Aorta (tissue), 5 donors: ENCODE measurements at regions not wholly inside any gene's neighbourhood (a gene's known extent, or its start where the extent isn't known, plus 50 kb on each side); places are given as distances from the start of the nearest gene placed in this dataset.

Source experiments
- ATAC-seq: fragments of 200-7000 bp; cut with Tn5 transposase; one replicate; pipeline ENCODE4 v1.9.1; 2022; ENCODE audit warnings: moderate library complexity; ENCODE audit not compliant: low FRiP score
- DNase-seq, 2 donors: peaks; one replicate each; pipeline ENCODE4 v3.0.0-alpha.2; 2020
- H3K27ac ChIP-seq, 2 donors: one replicate each; pipeline ENCODE4 v1.5.1; 2013; ENCODE audit warnings: low read length in 2 of 2, mild to moderate bottlenecking in 2 of 2, moderate library complexity in 2 of 2, control low read depth in 1 of 2, inconsistent platforms in 1 of 2, low read depth in 1 of 2
- H3K27me3 ChIP-seq, 2 donors: one replicate each; pipeline ENCODE4 v1.6.1; 2013; ENCODE audit warnings: control low read depth in 1 of 2, low read length in 1 of 2, mild to moderate bottlenecking in 1 of 2, moderate library complexity in 1 of 2; ENCODE audit not compliant: insufficient read depth in 2 of 2, control insufficient read depth in 1 of 2
- H3K36me3 ChIP-seq, 2 donors: one replicate each; pipeline ENCODE4 v1.6.1; 2013; ENCODE audit warnings: control low read depth in 1 of 2, low read length in 1 of 2, mild to moderate bottlenecking in 1 of 2; ENCODE audit not compliant: insufficient read depth in 2 of 2, control insufficient read depth in 1 of 2
- H3K4me1 ChIP-seq, 2 donors: one replicate each; pipeline ENCODE4 v1.6.1; 2013; ENCODE audit warnings: low read length in 2 of 2, control low read depth in 1 of 2, mild to moderate bottlenecking in 1 of 2, moderate library complexity in 1 of 2; ENCODE audit not compliant: insufficient read depth in 2 of 2, control insufficient read depth in 1 of 2
- H3K4me3 ChIP-seq, 2 donors: one replicate each; pipeline ENCODE4 v1.5.1; 2013; ENCODE audit warnings: low read length in 2 of 2, control low read depth in 1 of 2, mild to moderate bottlenecking in 1 of 2
- H3K9me3 ChIP-seq: one replicate; pipeline ENCODE4 v1.6.1; 2013; ENCODE audit warnings: mild to moderate bottlenecking, low read length; ENCODE audit not compliant: control insufficient read depth
- WGBS, 2 donors: extraction: QIAGEN DNeasy Blood & Tissue Kit; methylation state at CpG; one replicate each; pipeline ENCODE4 v1.1.7; 2013; 5-methylcytosine and 5-hydroxymethylcytosine counted together
- intact Hi-C, 2 donors: fragments of 100-400 bp; cut with DNase I; formaldehyde crosslinking; loops; one replicate each; pipeline versions ENCODE4 v1.14.2 to v1.15.0; 2022
- donor health status: healthy with polysubstance abuse.
- donor health status: Bipolar disorder and iron deficiency.
- donor health status: DM: no; HTN: no; CAD: no.
- donor health status: DM: no; HTN: no; CAD: no.
- donor health status: DM: yes; HTN: yes; CAD: no.

DNA sequence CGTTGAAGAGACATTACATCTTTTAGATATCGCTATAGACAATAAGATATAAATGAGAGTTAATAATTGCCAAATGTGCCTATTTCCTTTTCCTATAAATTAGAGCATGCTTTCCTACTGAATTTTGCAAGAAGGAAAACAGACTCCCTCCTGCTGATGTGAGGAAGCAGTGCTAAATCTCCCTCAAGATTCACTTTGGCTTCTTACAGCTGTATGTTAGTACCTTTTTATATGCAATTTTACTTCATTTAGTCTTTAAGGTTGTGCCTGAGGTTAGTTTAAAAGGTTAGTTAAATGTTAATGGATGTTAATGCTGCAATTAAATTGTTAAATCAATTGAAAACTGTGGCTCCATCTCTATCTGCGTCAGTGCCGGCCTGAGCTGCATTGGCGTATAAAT, 728.8 kb downstream of the NR2F2 start:
- Histone ChIP-seq H3K4me1 (no peaks in the 10 kb centered on the region), H3K27ac (no peak overlapping the region), H3K36me3 (no peaks in the 10 kb centered on the region), H3K27me3 (no peaks in the 10 kb centered on the region), H3K9me3 (no peaks in the 10 kb centered on the region), H3K4me3 (no peak overlapping the region)
- 67 to 69% methylated on average over 5 of the region's 5 CpGs for WGBS, 2 donors
- ATAC-seq (no peak), DNase-seq (no peak)
- intact Hi-C loops: no loop called here

DNA sequence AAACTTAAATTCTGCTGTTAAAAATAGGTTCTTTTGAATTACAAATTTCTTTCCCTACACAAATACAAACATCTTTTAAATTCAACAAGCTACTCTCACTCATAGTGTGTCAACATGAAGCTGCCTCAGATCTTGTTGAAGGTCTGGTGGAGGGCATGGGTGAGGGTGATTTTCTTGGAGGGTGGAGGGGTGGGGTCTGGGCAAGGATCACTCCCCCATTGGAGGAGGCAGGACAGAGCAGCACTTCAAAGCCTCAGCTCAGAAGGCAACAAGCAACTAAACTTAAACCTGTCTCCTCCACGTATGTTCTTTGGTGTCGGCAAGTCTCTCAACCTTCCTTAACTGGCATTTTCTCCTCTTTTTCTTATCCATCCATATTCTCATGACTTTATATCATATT, 730.9 kb downstream of the NR2F2 start:
- DNase-seq: no peak
- intact Hi-C loops: no loop called here

DNA sequence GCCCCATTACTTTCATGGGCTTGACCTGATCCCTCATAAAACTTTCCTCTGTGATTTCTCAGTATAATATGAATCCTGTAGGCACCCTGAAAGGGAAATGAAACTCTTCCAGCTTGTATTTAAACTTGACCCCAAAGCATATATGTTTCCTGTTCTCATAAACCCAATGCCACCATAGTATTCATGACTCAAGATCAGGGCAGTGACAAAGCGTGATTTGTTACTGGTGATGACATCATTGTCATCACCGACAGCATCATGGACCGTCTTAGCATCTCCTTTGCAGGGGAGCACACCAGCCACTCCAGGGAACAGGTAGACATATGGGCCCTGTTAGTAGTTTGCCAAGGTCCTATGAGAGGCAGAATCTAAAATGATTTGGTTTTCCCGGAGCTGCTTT, 741.2 kb downstream of the NR2F2 start:
- no peak for ATAC-seq
- Histone ChIP-seq H3K36me3 (no peaks in the 10 kb centered on the region), H3K4me1 (no peaks in the 10 kb centered on the region), H3K4me3 (no peak overlapping the region), H3K9me3 (peaks cover 1% of the 10 kb centered on the region), H3K27ac (no peak overlapping the region), H3K27me3 (peaks cover 0 to 2% of the 10 kb centered on the region in 2 donors)
- DNase-seq: no peak
- WGBS, 2 donors: 78 to 80% methylated on average over 4 of the region's 4 CpGs
- intact Hi-C loops: no loop called here

More for the DNA sequence above, 730.9 kb downstream of the NR2F2 start:
- Histone ChIP-seq H3K4me1 (no peaks in the 10 kb centered on the region), H3K9me3 (no peaks in the 10 kb centered on the region), H3K4me3 (no peak overlapping the region), H3K27me3 (no peaks in the 10 kb centered on the region), H3K27ac (no peak overlapping the region), H3K36me3 (no peaks in the 10 kb centered on the region)
- 40 to 44% methylated on average over 2 of the region's 2 CpGs for WGBS, 2 donors
- ATAC-seq: no peak

DNA sequence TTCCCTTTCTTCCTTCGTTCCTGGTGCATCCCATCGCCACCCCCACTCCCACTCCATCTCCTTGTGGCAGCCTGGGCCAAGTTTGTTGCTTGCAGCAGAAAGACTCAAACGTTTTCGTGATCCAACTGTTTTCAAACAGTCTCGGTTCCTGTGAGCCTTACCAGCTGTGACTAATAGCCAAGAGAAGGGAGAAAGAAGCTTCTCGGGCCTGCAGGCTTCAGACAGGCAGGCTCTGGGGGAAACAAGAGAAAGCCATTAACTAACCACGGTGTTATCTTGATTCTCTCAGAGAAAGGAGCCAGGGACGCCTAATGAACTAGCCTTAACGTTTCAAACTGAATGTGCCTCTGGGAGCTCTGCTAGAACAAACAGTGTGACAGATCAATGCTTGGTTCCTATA, 742.0 kb downstream of the NR2F2 start:
- WGBS, 2 donors: 33 to 37% methylated on average over 9 of the region's 9 CpGs
- H3K4me3 ChIP-seq: no peak overlapping the region
- DNase-seq: no peak
- peaks cover 0 to 2% of the 10 kb centered on the region in 2 donors for H3K27me3 ChIP-seq
- H3K9me3 ChIP-seq: peaks cover 1% of the 10 kb centered on the region
- H3K27ac ChIP-seq: no peak overlapping the region
- H3K36me3 ChIP-seq: no peaks in the 10 kb centered on the region
- ATAC-seq: no peak
- intact Hi-C loops: no loop called here
- no peaks in the 10 kb centered on the region for H3K4me1 ChIP-seq

DNA sequence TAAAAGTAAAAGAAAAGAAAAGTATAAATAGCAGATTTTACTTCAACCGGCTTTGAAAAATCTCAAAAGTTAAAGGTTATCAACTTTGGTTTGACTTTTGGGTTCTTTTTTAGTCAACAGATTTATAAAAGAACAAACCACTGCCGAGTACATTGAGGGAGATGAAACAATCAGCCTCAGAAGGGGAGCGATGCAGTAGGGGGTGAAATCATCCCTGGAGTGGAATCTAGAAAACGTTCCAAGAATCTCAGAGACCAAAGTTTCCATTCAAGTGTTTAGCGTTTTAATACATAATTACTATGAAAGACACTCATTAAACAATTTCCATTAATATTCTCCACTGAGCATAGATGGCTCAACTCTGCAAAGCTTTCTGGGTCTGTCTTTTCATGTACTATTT, 745.5 kb downstream of the NR2F2 start:
- Histone ChIP-seq H3K27me3 (peaks cover 0 to 2% of the 10 kb centered on the region in 2 donors), H3K9me3 (no peaks in the 10 kb centered on the region), H3K4me1 (no peaks in the 10 kb centered on the region), H3K27ac (no peak overlapping the region), H3K36me3 (no peaks in the 10 kb centered on the region), H3K4me3 (no peak overlapping the region)
- intact Hi-C loops: no loop called here
- ATAC-seq: no peak
- WGBS, 2 donors: 61 to 70% methylated on average over 5 of the region's 5 CpGs
- no peak for DNase-seq

DNA sequence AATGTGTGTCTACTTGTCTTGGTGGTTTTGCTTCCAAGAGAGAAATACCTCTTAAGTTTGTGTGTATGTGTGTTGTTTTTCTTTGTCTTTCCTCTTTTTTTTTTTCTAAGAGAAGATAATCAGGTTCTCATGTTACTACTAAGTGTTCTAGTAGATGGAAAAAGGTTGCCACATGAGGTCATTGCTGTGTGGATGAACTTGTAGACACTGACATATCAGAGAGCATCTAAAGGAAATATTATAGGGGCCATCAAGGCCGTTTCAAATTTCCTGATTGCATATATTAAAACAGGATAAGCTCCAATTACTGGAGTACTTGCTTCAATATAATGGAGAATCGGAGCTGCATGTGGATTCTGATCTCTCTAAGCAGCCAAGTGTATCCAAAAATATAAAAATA, 747.5 kb downstream of the NR2F2 start:
- no peak overlapping the region for H3K27ac ChIP-seq
- no peaks in the 10 kb centered on the region for H3K36me3 ChIP-seq
- H3K9me3 ChIP-seq: no peaks in the 10 kb centered on the region
- intact Hi-C loops: no loop called here
- H3K27me3 ChIP-seq: peaks cover 0 to 3% of the 10 kb centered on the region in 2 donors
- DNase-seq: no peak
- ATAC-seq: no peak
- 54 to 59% methylated on average over 2 of the region's 2 CpGs for WGBS, 2 donors
- H3K4me1 ChIP-seq: no peaks in the 10 kb centered on the region
- no peak overlapping the region for H3K4me3 ChIP-seq

DNA sequence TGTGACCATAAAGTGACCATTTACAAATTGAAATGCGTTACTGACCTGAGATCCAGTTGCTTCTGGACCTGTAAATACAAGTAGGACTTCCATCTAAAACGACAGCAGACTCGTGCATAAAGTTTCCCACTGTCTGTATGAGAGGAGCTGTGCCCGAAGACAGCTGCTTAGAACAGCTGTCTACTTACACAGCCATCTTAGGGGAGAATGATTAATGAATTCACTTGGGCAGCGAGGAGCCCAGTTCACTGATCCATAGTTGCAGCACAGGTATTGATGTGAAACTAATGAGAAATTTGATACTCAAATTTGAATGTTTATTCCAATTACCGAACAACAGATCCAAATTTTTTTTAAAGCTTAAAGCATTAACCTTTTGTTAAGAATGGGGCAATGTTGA, 748.1 kb downstream of the NR2F2 start:
- H3K27ac ChIP-seq: no peak overlapping the region
- no peaks in the 10 kb centered on the region for H3K4me1 ChIP-seq
- no peak overlapping the region for H3K4me3 ChIP-seq
- H3K27me3 ChIP-seq: peaks cover 0 to 3% of the 10 kb centered on the region in 2 donors
- intact Hi-C loops: no loop called here
- WGBS, 2 donors: 40 to 41% methylated on average over 6 of the region's 6 CpGs
- no peak for ATAC-seq
- no peaks in the 10 kb centered on the region for H3K9me3 ChIP-seq
- no peaks in the 10 kb centered on the region for H3K36me3 ChIP-seq
- no peak for DNase-seq

DNA sequence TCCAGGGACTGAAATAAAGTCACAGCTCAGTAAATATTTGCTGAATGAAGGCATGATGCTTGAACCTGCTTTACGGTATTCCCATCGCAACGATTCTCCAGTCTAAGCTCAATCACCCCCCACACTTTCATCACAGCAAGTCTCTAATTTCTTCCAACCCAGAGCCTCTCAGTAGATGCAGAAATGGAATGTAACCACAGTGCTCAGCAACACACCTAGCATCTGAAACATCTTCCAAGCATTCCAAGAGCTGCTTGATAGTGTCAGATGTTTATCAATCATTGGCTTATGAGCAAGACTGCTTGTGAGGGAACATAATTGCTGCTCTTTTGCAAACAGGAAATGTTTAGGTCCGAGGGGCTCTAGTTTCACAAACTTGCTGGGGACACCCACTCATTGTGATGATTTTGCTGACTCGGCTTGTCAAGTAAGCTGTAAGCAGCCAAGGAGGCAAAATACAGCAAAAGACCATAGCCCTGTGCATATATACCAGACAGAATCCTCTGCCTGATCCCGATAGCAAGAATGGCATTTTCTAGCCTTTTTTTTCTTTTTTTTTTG, 751.2 kb downstream of the NR2F2 start:
- H3K36me3 ChIP-seq: no peaks in the 10 kb centered on the region
- H3K4me3 ChIP-seq: no peak overlapping the region
- no peaks in the 10 kb centered on the region for H3K4me1 ChIP-seq
- no peaks in the 10 kb centered on the region for H3K9me3 ChIP-seq
- WGBS, 2 donors: 68 to 69% methylated on average over 6 of the region's 6 CpGs
- intact Hi-C loops: no loop called here
- H3K27me3 ChIP-seq: peaks cover 0 to 1% of the 10 kb centered on the region in 2 donors
- H3K27ac ChIP-seq: no peak overlapping the region
- DNase-seq (no peak), ATAC-seq (no peak)

DNA sequence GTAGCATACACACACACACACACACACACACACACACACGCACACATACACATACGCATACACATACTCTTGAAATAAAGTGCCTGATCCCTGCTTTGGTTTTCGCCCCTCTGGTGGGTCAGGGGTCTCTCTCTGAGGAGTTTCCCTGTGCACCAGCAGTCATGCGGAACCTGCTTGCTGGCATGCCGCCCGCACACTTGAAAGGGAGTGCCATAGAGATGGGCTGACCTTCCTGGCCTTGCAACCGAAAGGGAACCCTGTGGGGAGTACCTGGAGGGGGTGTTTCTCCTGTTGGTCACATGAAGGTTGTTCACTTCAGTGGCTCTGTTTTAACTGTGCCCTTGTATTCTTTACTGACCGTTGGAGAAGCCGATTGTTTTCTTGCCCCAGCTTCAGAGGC, 752.3 kb downstream of the NR2F2 start:
- no peaks in the 10 kb centered on the region for H3K9me3 ChIP-seq
- no peak for ATAC-seq
- H3K27me3 ChIP-seq: peaks cover 0 to 1% of the 10 kb centered on the region in 2 donors
- no peaks in the 10 kb centered on the region for H3K36me3 ChIP-seq
- no peak overlapping the region for H3K4me3 ChIP-seq
- H3K4me1 ChIP-seq: no peaks in the 10 kb centered on the region
- no peak overlapping the region for H3K27ac ChIP-seq
- intact Hi-C loops: no loop called here
- WGBS, 2 donors: 44 to 56% methylated on average over 9 of the region's 9 CpGs
- DNase-seq: no peak
